HUES64 (cell line): ENCODE measurements at regions not wholly inside any gene's neighbourhood (a gene's known extent, or its start where the extent isn't known, plus 50 kb on each side); places are given as distances from the start of the nearest gene placed in this dataset.
"Not testable (repeated sequence)": the region's sequence is repeated elsewhere in the genome, so short reads cannot be mapped to it uniquely, and the experiment has no call there.

Experiments used
- H3K27ac ChIP-seq: 2 replicates; pipeline ENCODE4 v1.7.0; 2013; ENCODE audit warnings: low read depth, low read length, inconsistent platforms
- H3K27me3 ChIP-seq: 2 replicates; pipeline ENCODE4 v1.6.1; 2013; ENCODE audit warnings: mild to moderate bottlenecking, low read length; ENCODE audit not compliant: insufficient read depth
- H3K36me3 ChIP-seq: 2 replicates; pipeline ENCODE4 v1.6.1; 2013; ENCODE audit warnings: mild to moderate bottlenecking, low read length; ENCODE audit not compliant: insufficient read depth
- H3K4me1 ChIP-seq: 2 replicates; pipeline ENCODE4 v1.6.1; 2013; ENCODE audit warnings: mild to moderate bottlenecking, low read length, moderate library complexity; ENCODE audit not compliant: insufficient read depth
- H3K4me3 ChIP-seq: 2 replicates; pipeline ENCODE4 v1.5.1; 2013; ENCODE audit warnings: mild to moderate bottlenecking, low read length, moderate library complexity
- H3K9ac ChIP-seq: 2 replicates; pipeline ENCODE4 v1.6.1; 2013; ENCODE audit warnings: mild to moderate bottlenecking, low read depth, low read length
- H3K9me3 ChIP-seq: 2 replicates; pipeline ENCODE4 v1.6.1; 2013; ENCODE audit warnings: low read depth, low read length; ENCODE audit not compliant: insufficient read depth
- WGBS: fragments of 150-250, 120-280 bp; methylation state at CpG from one replicate; pipeline ENCODE4 v1.1.7; 2013; ENCODE audit warnings: missing lambda C conversion rate; 5-methylcytosine and 5-hydroxymethylcytosine counted together

DNA sequence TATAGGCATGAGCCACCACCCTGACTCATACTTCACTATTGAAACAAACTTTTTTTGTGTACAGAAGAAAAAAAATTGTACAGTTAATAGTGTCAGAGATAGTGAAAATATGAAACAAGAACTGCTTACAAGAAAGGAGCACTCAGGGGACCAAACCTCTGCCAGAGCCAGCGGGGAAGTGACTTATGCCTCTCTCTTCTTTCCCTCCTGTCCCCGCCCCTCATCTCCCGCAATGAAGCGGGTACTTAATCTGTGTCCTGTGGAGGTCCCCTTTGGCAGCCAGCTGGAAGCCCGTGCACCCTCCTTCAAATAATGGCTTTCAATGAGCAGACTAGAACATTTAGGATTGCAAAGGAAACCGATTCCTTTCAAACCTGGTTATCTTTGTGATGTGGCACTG, 51.5 kb downstream of the PPIAL4A start:
- H3K9ac ChIP-seq, H3K4me1 ChIP-seq, H3K9me3 ChIP-seq, H3K4me3 ChIP-seq, H3K27ac ChIP-seq, H3K27me3 ChIP-seq, H3K36me3 ChIP-seq: not testable (repeated sequence)
- WGBS, result 17% methylated on average over 1 of the region's 6 CpGs

DNA sequence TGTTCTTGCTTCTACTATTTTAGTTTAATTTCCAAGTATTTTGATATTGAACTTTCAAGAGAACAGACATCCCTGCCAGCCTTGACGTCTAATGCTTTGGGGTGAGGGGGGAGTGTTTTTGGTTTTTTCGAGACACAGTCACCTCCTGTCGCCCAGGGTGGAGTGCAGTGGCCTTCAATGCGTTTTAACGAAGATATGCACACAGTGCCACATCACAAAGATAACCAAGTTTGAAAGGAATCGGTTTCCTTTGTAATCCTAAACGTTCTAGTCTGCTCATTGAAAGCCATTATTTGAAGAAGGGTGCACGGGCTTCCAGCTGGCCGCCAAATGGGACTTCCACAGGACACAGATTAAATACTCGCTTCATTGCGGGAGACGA, 52.3 kb downstream of the PPIAL4A start:
- 0% methylated on average over 3 of the region's 12 CpGs for WGBS
- Histone ChIP-seq H3K9ac (peak overlapping the region; percentile 94; the same call in 1 of the 2 replicates), H3K4me3 (peak overlapping the region; percentile 58), H3K27ac (peak overlapping the region; percentile 97; the same call in 1 of the 2 replicates)
- H3K9me3 ChIP-seq, H3K27me3 ChIP-seq, H3K36me3 ChIP-seq, H3K4me1 ChIP-seq: not testable (repeated sequence)

DNA sequence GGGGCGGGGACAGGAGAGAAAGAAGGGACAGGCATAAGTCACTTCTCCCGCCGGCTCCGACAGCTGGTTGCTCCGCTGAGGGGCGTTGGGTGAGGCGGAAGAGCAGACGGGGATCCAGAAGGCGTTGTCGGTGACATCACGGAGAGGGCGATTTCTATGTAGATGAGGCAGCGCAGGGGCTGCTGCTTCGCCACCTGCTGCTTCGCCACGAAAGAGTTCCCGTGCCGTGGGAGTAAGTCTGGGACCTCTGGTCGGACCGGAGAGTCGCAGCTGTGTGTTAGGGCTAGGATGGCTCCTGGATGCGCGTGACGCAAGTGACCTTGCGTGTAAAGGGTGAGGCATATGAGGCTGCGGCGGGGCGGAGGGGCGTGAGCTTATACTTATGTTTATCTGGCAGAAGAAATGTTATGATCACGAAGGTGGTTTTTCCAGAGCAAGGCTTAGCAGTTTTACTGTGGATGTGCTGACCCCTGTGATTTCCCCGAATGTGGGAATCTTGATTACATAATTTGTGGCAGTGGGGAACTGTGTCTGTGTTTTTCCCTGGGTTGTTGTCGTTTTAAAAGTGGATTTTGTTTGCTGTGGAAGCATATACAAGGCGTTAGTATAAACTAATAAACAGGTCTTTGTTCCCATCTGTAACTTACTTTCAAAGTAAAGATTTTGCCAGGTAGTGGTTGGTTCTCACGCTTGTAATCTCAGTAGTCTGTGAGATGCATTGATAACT, 52.8 kb downstream of the PPIAL4A start:
- H3K4me1 ChIP-seq, H3K27me3 ChIP-seq, H3K9me3 ChIP-seq, H3K36me3 ChIP-seq: not testable (repeated sequence)
- Histone ChIP-seq H3K9ac (peak overlapping the region; percentile 94), H3K27ac (peak overlapping the region; percentile 97), H3K4me3 (peak overlapping the region; percentile 58)
- 7% methylated on average over 31 of the region's 34 CpGs for WGBS

DNA sequence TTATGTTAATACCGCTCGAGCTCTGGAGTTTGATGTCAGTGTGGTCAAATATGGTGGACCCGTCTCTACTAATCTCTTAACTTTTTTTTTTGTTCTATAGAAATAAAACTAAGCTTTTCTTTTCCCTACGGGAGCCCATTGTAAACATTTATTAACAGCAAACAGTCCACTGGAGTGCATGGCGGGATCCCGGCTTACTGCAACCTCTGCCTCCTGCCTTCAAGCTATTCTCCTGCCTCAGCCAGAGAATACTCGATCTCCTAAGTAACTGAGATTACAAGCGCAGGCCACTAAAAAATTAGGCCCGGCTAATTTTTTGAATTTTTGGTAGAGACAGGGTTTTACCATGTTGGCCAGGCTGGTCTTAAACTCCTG, 53.4 kb downstream of the PPIAL4A start:
- not testable (repeated sequence) for H3K9ac ChIP-seq, H3K27ac ChIP-seq, H3K9me3 ChIP-seq, H3K4me3 ChIP-seq, H3K27me3 ChIP-seq, H3K36me3 ChIP-seq, H3K4me1 ChIP-seq
- WGBS, result no CpG with 5 or more reads among the region's 9 CpGs

DNA sequence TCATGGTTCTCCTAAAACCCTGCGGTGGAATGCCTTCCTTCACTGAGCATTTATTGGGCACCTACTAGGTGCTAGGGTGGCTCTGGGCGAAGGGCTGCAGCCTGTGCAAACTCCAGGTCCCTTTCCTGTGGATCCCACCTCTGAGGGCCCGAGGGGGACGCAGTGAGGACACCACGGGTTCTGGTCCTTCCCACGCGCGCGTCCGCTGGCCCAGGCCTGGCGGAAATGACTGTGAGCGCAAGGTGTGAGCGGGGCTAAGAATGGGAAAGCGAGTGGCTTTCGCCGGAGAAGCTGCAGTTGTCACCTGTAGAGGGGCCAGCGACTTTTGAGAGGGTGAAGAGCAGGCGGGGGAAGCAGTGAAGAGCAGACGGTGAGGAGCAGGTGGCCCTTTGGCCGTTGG, 55.1 kb downstream of the PPIAL4A start:
- not testable (repeated sequence) for H3K27ac ChIP-seq, H3K9me3 ChIP-seq, H3K9ac ChIP-seq, H3K27me3 ChIP-seq, H3K4me1 ChIP-seq, H3K4me3 ChIP-seq, H3K36me3 ChIP-seq
- 93% methylated on average over 17 of the region's 20 CpGs for WGBS

DNA sequence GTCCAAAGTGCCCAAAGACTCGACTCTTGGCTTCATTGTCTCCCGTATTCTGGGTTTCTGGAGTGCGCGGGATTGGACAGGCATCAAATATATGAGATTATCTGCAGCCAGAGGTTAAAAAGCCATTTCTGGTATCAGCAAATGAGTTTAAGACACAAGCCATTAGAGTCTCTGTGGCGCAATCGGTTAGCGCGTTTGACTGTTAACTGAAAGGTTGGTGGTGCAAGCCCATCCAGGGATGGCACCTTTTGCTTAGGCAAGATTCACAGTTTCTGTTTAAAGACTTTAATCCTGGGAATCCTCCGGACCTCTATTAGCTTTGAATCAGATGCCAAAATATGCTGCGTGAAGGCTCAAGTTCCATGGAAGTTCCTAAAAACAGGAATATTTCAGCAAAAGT, 55.6 kb downstream of the PPIAL4A start:
- not testable (repeated sequence) for H3K27me3 ChIP-seq, H3K9ac ChIP-seq, H3K27ac ChIP-seq, H3K36me3 ChIP-seq, H3K4me1 ChIP-seq, H3K9me3 ChIP-seq, H3K4me3 ChIP-seq
- WGBS, result 96% methylated on average over 6 of the region's 10 CpGs

DNA sequence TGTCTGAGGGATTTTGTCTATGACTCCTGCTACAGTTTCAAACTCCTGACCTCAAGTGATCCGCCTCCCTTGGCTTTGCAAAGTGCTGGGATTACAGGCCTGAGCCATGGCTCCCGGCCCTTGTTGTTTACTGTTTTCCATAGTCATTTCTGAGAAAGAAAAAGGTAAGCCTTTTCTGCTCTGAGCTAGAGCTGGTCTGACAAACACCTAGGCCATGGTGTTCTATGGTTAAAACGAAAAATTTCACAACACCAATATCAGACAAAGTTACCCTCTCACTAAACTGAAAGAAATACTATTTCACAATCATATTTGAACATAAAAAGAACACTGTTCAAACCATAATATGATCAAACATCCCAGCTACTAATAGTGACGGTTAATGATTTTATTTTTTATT, 57.5 kb downstream of the PPIAL4A start:
- H3K9me3 ChIP-seq, result not testable (repeated sequence)
- 81% methylated on average over 3 of the region's 4 CpGs for WGBS

DNA sequence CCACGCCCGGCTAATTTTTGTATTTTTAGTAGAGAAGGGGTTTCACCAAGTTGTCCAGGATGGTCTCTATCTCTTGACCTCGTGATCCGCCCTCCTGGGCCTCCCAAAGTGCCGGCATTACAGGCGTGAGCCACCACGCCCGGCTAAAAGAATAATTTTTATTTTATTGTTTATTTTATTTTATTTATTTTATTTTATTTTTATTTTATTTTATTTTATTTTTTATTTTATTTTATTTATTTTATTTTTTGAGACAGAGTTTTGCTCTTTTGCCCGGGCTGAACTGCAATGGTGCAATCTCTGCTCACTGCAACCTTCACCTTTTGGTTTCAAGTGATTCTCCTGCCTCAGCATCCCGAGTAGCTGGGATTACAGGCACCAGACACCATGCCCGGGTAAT, 60.2 kb downstream of the PPIAL4A start:
- H3K27ac ChIP-seq, H3K4me1 ChIP-seq, H3K9ac ChIP-seq, H3K36me3 ChIP-seq, H3K9me3 ChIP-seq, H3K27me3 ChIP-seq, H3K4me3 ChIP-seq: not testable (repeated sequence)
- 93% methylated on average over 8 of the region's 11 CpGs for WGBS

More for the DNA sequence above, 57.5 kb downstream of the PPIAL4A start:
- H3K4me3 ChIP-seq, H3K36me3 ChIP-seq, H3K4me1 ChIP-seq, H3K27me3 ChIP-seq, H3K27ac ChIP-seq, H3K9ac ChIP-seq: not testable (repeated sequence)

DNA sequence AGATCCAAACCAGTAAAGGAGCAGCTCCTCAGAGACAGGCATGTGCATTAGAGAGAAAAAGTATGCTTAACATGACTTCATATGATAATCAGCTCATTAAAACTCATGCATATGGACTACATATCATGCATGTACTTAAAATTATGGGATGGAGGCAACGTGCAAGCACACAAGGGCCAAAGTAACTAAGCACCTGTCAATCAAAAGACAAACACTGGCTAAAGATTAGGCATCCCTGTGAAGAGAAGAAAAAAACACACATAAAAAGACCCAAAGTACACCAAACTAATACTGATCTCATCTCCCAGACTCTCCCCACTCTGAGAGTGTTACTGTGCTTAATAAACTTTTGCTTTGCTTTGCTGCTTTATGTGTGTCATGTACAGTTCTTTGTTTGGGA, 61.1 kb downstream of the PPIAL4A start:
- H3K4me3 ChIP-seq, H3K36me3 ChIP-seq, H3K27ac ChIP-seq, H3K9ac ChIP-seq, H3K27me3 ChIP-seq, H3K9me3 ChIP-seq: not testable (repeated sequence)
- H3K4me1 ChIP-seq, result peaks cover 11% of the 10 kb centered on the region
- WGBS, result no CpG with 5 or more reads among the region's 1 CpG

DNA sequence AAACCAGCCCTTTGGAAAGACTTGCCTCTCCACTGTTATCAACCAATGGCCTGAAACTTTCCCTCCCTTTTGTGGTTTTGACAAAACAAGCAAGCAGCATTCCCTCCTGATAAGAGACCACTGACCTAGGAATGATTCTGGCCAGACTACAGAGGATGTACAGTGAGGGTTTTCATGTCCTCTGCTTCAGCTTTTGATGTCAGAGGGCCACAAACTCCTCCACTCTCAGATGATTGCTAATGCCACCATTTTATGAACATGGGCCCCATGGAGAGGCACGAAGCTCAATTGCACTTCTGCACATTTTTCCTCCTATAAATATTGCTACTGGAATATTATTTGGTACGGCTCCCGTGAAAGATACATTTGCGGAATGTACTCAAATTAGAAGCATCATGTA, 61.5 kb downstream of the PPIAL4A start:
- H3K9me3 ChIP-seq, H3K4me3 ChIP-seq, H3K9ac ChIP-seq, H3K27me3 ChIP-seq, H3K27ac ChIP-seq, H3K36me3 ChIP-seq: not testable (repeated sequence)
- WGBS, result 100% methylated on average over 1 of the region's 4 CpGs
- H3K4me1 ChIP-seq, result peaks cover 15% of the 10 kb centered on the region

DNA sequence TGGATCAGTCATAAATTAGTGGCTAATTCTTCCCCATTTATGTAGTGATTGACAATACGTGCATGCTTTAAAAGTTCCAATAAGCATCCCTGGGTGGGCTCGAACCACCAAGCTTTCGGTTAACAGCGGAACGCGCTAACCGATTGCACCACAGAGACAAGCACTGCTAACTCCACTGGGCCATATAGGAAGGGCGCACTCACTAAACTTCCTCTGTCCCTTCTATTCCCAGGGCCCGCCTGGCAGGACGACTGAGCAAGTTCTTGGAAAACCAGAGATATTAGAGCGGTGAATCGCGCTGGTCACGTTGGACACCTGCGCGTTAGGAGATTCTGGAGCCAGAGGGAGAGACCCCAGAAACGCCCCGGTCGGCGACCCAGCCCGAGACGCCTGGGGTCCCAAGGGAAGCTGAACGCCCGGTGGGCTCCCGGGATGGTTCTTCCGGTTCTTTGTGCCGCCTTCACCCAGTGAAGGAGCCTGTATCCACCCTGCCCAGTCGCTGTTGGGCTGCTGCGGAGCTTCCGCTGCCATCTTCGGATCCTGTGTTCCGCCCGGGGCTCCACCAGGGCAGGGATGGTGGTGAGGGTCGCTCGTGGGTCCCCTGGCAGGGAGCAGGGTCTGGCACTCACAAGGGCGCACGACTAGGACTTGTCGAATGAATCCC, 62.8 kb downstream of the PPIAL4A start:
- not testable (repeated sequence) for H3K9ac ChIP-seq, H3K4me3 ChIP-seq, H3K9me3 ChIP-seq, H3K27ac ChIP-seq, H3K27me3 ChIP-seq, H3K36me3 ChIP-seq
- peaks cover 26% of the 10 kb centered on the region for H3K4me1 ChIP-seq
- 98% methylated on average over 17 of the region's 38 CpGs for WGBS

DNA sequence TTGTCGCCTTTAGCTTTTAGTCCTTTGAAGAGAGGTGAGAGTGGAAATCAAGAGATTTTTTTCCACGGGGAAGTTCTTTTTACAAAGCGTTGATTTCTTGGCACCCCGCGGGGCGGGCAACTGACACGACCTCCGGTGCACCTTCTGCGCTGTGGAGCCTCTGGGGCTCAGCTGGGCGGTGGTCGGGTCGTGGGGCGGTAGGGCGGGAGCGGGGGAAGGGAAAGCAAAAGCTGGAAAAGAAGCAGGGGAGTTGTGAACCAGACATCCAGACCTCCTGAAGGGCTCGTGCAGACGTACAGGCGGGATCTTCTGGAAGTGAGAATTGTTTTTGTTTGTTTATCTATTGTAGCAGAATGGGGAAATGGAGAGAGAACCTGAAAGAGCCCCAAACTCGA, 63.3 kb downstream of the PPIAL4A start:
- H3K4me3 ChIP-seq, H3K9me3 ChIP-seq, H3K36me3 ChIP-seq, H3K27me3 ChIP-seq, H3K9ac ChIP-seq, H3K27ac ChIP-seq: not testable (repeated sequence)
- 91% methylated on average over 17 of the region's 19 CpGs for WGBS
- H3K4me1 ChIP-seq, result peaks cover 28% of the 10 kb centered on the region
